ENCODE measurements at regions not wholly inside any gene's neighbourhood (a gene's known extent, or its start where the extent isn't known, plus 50 kb on each side); places are given as distances from the start of the nearest gene placed in this dataset.

- Histone ChIP-seq H3K27me3 (no peaks in the 10 kb centered on the region), H3K9me3 (no peaks in the 10 kb centered on the region), H3K27ac (no peak overlapping the region), H3K36me3 (no peaks in the 10 kb centered on the region), H3K4me1 (ENCODE audit: control insufficient read depth in 1 of 2, insufficient read depth in 1 of 2, low read depth in 1 of 2, low read length in 1 of 2) (no peaks in the 10 kb centered on the region), H3K4me3 (ENCODE audit: low read depth in 1 of 2, low read length in 1 of 2) (no peak overlapping the region)
- no peak for TF ChIP-seq CTCF (IDR thresholded peaks at IDR 0.05)
These were observed 1366.4 kb upstream of the NUDT12 start for GRCh38 chr5:104928906-104929520.

GRCh38 chr5:104915226-104915625 is 1352.6 kb upstream of the NUDT12 start:
- H3K4me1 ChIP-seq (ENCODE audit: control insufficient read depth in 1 of 2, insufficient read depth in 1 of 2, low read depth in 1 of 2, low read length in 1 of 2), result no peaks in the 10 kb centered on the region
- no peak overlapping the region for H3K4me3 ChIP-seq (ENCODE audit: low read depth in 1 of 2, low read length in 1 of 2)
- no peak for TF ChIP-seq CTCF (IDR thresholded peaks at IDR 0.05)
- no peaks in the 10 kb centered on the region for H3K27me3 ChIP-seq
- H3K27ac ChIP-seq, result no peak overlapping the region
- H3K9me3 ChIP-seq, result no peaks in the 10 kb centered on the region
- H3K36me3 ChIP-seq, result no peaks in the 10 kb centered on the region

GRCh38 chr5:104914536-104915070 is 1352.0 kb upstream of the NUDT12 start:
- H3K9me3 ChIP-seq, result no peaks in the 10 kb centered on the region
- H3K27ac ChIP-seq, result no peak overlapping the region
- no peaks in the 10 kb centered on the region for H3K4me1 ChIP-seq (ENCODE audit: control insufficient read depth in 1 of 2, insufficient read depth in 1 of 2, low read depth in 1 of 2, low read length in 1 of 2)
- H3K27me3 ChIP-seq, result no peaks in the 10 kb centered on the region
- no peak for TF ChIP-seq CTCF (IDR thresholded peaks at IDR 0.05)
- no peaks in the 10 kb centered on the region for H3K36me3 ChIP-seq
- H3K4me3 ChIP-seq (ENCODE audit: low read depth in 1 of 2, low read length in 1 of 2), result no peak overlapping the region

GRCh38 chr5:104913841-104914281 is 1351.3 kb upstream of the NUDT12 start:
- Histone ChIP-seq H3K27me3 (no peaks in the 10 kb centered on the region), H3K36me3 (no peaks in the 10 kb centered on the region), H3K4me1 (ENCODE audit: control insufficient read depth in 1 of 2, insufficient read depth in 1 of 2, low read depth in 1 of 2, low read length in 1 of 2) (no peaks in the 10 kb centered on the region), H3K4me3 (ENCODE audit: low read depth in 1 of 2, low read length in 1 of 2) (no peak overlapping the region), H3K9me3 (no peaks in the 10 kb centered on the region), H3K27ac (no peak overlapping the region)
- no peak for TF ChIP-seq CTCF (IDR thresholded peaks at IDR 0.05)

- no peak overlapping the region for H3K27ac ChIP-seq
These were observed 1347.2 kb upstream of the NUDT12 start for GRCh38 chr5:104909803-104910202.

More at GRCh38 chr5:104909803-104910202, 1347.2 kb upstream of the NUDT12 start:
- Histone ChIP-seq H3K4me3 (ENCODE audit: low read depth in 1 of 2, low read length in 1 of 2) (no peak overlapping the region), H3K4me1 (ENCODE audit: control insufficient read depth in 1 of 2, insufficient read depth in 1 of 2, low read depth in 1 of 2, low read length in 1 of 2) (no peaks in the 10 kb centered on the region), H3K36me3 (no peaks in the 10 kb centered on the region), H3K27me3 (no peaks in the 10 kb centered on the region), H3K9me3 (no peaks in the 10 kb centered on the region)
- TF ChIP-seq CTCF (IDR thresholded peaks at IDR 0.05), result no peak

Data from neutrophil (primary cell).